MM.1S (cell line): ENCODE measurements at regions not wholly inside any gene's neighbourhood (a gene's known extent, or its start where the extent isn't known, plus 50 kb on each side); places are given as distances from the start of the nearest gene placed in this dataset.

Experiments
- CTCF ChIP-seq: fragments of 300-600 bp; sonication (generic); IDR thresholded peaks from 2 replicates; pipeline ENCODE4 v1.5.1; 2016; ENCODE audit warnings: antibody characterized with exemption, low read length, mixed read lengths
- EZH2 ChIP-seq: fragments of 300-600 bp; sonication (generic); optimal IDR thresholded peaks from 2 replicates; pipeline ENCODE3; 2017; ENCODE audit warnings: low read depth, mild to moderate bottlenecking, antibody characterized with exemption, low read length, mixed read lengths
- EZH2phosphoT487 ChIP-seq: fragments of 300-600 bp; sonication (generic); IDR thresholded peaks from 2 replicates; pipeline ENCODE4 v1.6.1; 2018; ENCODE audit warnings: antibody characterized with exemption, low read length

DNA sequence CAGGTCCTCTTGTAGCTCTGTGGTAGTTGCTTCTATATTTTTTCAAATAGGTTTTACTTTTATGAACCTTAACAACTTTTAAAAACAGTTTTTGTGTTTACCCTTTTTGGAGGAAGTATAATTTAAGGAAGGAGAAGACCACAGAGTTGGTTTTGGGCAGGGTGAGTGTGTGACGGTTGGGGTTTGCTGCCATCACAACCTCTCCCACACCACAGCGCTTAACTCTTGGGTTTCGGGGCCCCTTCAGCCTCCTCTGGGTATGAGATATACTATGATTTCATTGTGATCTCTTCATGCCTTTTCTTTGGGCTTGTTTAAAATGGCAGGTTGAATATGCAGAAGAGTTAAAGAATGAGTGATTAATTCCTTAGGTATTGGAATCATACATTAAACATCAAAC, 228.7 kb upstream of the CRY1 start:
- TF ChIP-seq CTCF, result no peak
- no peak for TF ChIP-seq EZH2
- TF ChIP-seq EZH2phosphoT487, result no peak
